ENCODE measurements at regions not wholly inside any gene's neighbourhood (a gene's known extent, or its start where the extent isn't known, plus 50 kb on each side); places are given as distances from the start of the nearest gene placed in this dataset.
"Not testable (repeated sequence)": the region's sequence is repeated elsewhere in the genome, so short reads cannot be mapped to it uniquely, and the experiment has no call there.

GRCh38 chr6:150456466-150456865, 87.7 kb downstream of the IYD start:
- DNase-seq (ENCODE audit: low read depth) = no peak

- no peak for DNase-seq (ENCODE audit: low read depth)
These were observed 88.3 kb downstream of the IYD start for GRCh38 chr6:150456902-150457643.

DNA sequence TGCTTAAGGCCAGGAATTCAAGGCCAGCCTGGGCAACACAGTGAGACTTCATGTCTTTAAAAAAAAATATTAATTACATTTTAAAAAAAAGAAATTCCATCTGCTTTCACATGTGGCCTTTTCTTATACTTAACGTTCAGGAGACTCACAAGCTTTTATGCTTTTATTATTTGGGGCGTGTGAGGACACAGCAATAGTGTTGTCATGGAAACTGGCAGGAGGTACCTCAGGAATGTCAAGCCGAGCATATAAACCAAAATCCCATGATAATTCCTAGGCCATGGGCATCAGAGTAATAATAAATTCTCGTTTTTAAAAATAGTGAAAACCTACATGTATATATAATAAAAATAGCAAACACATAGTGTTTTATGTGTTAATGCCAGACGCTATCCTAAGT, 89.8 kb downstream of the IYD start:
- DNase-seq (ENCODE audit: low read depth) = no peak

DNA sequence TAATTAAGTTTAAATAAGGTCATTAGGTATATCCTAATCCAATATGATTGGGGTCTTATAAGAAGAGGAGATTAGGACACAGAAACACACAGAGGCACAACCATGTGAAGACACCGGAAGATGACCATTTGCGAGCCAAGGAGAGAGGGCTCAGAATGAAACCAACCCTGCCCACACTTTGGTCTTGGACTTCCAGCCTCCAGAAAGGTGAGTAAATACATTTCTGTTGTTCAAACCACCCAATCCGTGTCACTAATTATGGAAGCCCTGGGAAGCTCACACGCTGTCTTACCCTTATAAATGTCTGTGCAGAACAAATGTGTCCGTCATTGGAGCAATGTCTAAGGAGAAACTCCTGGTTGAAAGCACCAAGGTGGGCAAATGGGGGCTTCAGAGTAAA, 95.0 kb downstream of the IYD start:
- no peak for DNase-seq (ENCODE audit: low read depth)

GRCh38 chr6:150464966-150465365, 96.2 kb downstream of the IYD start:
- no peak for DNase-seq (ENCODE audit: low read depth)

- DNase-seq (ENCODE audit: low read depth) = no peak
These were observed 96.8 kb downstream of the IYD start for GRCh38 chr6:150465610-150466009.

GRCh38 chr6:150466196-150466595, 97.4 kb downstream of the IYD start:
- no peak for DNase-seq (ENCODE audit: low read depth)

- no peak for DNase-seq (ENCODE audit: low read depth)
These were observed 101.3 kb downstream of the IYD start for GRCh38 chr6:150470131-150470530.

GRCh38 chr6:150470960-150471665, 102.3 kb downstream of the IYD start:
- no peak for DNase-seq (ENCODE audit: low read depth)

- no peak for DNase-seq (ENCODE audit: low read depth)
These were observed 110.1 kb downstream of the IYD start for GRCh38 chr6:150478656-150479545.

DNA sequence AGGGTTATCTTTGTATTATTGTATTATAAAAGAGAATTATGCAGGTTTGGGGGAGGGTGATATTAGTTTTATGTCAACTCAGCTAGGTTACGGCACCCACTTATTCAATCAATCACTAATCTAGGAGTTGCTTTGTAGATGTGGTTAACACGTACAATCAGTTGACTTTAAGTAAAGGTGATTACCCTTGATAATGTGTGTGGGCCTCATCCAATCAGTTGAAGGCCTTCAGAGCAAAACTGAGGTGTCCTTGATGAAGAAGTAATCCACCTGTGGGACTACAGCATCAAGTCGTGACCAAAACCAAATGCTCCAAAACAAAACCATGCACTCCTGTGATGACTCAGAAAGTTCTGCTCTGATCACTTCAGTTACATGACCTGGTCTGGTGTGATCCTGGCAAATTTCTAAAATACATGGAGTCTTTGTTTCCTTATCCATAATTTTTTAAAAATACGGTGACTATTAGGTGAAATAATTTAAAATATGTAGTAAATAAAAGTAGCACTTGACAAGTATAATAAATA, 114.1 kb downstream of the IYD start:
- no peak for DNase-seq (ENCODE audit: low read depth)

DNA sequence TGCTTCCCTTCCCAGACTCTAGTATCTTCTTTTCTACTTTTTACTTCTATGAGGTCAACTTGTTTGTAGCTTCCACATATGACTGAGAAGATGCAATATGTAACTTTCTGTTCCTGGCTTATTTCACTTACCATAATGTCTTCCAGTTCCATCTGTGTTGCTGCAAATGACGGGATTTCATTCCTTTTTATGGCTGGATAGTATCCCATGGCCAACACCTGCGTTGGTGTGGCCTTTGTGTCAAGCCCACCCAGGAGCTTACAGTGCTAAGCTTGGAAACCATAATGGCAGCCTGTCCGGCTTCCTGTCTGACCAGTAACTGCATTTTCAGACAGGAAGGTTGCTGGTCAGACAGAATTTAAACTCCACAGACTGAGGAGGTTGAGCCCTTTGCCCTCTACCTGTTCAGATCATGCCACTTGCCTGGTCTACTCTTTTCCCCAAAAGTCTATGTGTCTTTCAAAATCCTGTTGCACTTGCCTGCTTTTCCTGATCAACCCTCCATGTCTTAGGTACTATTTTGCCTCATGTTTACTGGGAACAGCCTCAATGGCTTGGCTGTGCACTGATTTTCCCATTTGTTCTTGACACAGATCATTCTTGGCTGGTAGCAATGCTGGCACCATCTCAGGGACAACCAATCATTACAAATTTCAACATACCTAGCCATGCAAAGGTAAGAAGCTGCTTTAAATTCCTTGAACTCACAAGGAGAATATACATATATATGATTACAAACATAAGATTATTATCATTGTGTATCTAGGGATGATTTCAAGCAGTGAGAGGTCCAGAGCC, 114.3 kb upstream of the PLEKHG1 start:
- no peak for DNase-seq (ENCODE audit: low read depth)

DNA sequence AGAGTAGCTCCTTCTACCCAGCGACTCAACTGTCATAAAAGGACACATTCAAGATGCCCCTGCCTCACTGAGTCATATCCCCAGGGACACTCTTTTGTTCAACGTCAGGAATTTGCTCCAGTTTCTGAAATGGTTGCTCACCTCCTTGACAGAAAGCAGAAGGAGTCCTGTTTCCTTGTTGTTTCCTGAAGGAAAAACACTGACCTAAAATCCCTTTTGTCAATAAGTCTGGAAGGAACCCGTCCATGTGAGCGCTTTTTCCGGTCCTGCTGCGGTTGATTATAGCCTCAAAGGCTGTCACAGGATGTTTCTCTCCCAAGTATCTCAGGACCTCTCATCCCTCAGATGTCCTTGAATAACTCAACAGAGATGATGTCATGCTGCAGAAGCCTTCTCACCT, 113.6 kb upstream of the PLEKHG1 start:
- no peak for DNase-seq (ENCODE audit: low read depth)

GRCh38 chr6:150490586-150490985, 109.1 kb upstream of the PLEKHG1 start:
- peak; percentile 25 for DNase-seq (ENCODE audit: low read depth)

- peak; percentile 83 for DNase-seq (ENCODE audit: low read depth)
These were observed 108.4 kb upstream of the PLEKHG1 start for GRCh38 chr6:150491131-150491810.

GRCh38 chr6:150491811-150492172, 107.9 kb upstream of the PLEKHG1 start:
- DNase-seq (ENCODE audit: low read depth) = peak; percentile 9

DNA sequence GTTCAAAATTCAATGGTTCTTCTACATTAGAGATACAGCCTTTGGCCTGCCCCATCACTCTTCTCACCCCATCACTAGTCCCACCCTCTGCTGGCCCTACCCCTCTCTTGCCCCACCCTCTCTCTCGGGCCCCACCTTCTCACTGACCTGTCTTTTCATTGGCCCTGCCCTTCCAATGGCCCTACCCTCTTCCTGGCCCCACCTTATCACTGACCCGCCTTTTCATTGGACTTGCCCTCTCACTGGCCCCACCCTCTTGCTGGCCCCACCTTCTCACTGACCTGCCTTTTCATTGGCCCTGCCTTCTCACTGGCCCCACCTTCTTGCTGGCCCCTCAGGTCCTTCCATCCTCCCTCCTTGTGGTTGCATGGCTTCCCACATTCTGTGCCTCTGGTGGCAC, 107.2 kb upstream of the PLEKHG1 start:
- peak; percentile 70 for DNase-seq (ENCODE audit: low read depth)

DNA sequence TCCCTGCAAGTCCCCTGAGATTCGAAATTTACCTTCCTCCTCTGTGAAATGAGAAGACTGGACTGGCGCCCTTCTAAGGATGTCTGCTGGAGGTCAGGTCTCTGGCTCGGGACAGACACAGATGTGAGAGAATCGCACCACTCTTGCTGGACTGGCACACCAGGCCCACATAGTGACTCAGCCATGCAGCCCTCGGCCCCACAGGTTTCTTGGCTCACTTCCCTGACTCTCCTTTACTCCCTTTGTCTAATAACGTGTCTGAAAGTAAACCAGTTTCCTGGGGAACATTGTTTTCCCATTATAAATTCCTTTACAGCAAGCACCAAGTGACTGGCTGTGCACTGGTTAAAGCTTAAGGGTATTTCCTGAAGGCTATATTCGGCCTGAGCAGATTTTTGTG, 106.7 kb upstream of the PLEKHG1 start:
- DNase-seq (ENCODE audit: low read depth) = peak; percentile 95

GRCh38 chr6:150493552-150493951, 106.1 kb upstream of the PLEKHG1 start:
- not testable (repeated sequence) for DNase-seq (ENCODE audit: low read depth)

- DNase-seq (ENCODE audit: low read depth) = no peak
These were observed 105.4 kb upstream of the PLEKHG1 start for GRCh38 chr6:150494241-150494640.

DNA sequence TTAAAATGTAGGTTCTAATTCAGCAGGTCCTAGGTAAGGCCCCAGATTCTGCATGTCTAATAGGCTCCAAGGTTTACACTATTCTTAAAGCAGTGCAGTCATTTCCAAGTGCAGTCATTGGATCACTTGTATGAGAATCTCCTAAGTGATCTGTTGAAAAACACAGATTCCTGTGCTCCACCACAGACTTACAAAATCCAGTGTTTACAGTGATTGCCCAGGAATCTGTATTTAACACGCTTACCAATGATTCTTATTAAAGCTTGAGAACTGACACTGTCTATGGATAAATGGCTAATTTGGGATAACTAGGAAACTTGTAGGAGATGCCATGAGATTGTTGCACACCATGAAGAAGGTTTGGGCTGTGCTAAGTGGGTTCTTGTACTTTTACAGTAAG, 104.6 kb upstream of the PLEKHG1 start:
- no peak for DNase-seq (ENCODE audit: low read depth)

All from M059J (cell line).